Activated naive CD8-positive, alpha-beta T cell treated with anti-CD3 and anti-CD28 coated beads, Interleukin-2, amount 50 U/mL, for 24 hours (primary cell): ENCODE measurements at regions not wholly inside any gene's neighbourhood (a gene's known extent, or its start where the extent isn't known, plus 50 kb on each side); places are given as distances from the start of the nearest gene placed in this dataset.

Experiments
- ATAC-seq: fragments of 150-1000 bp; cut with Tn5 transposase; one replicate; pipeline ENCODE4 v1.10.0; 2021
- DNase-seq: peaks from one replicate; pipeline ENCODE4 v3.0.0; 2021
- H3K27ac Mint-ChIP-seq: one replicate; pipeline ENCODE4 v1.8.0; 2021; ENCODE audit warnings: mild to moderate bottlenecking, mixed read lengths
- H3K27me3 Mint-ChIP-seq: one replicate; pipeline ENCODE4 v1.8.0; 2021; ENCODE audit warnings: mixed read lengths
- H3K36me3 Mint-ChIP-seq: one replicate; pipeline ENCODE4 v1.8.0; 2021; ENCODE audit warnings: low read depth, mixed read lengths
- H3K4me1 Mint-ChIP-seq: one replicate; pipeline ENCODE4 v1.8.0; 2021; ENCODE audit warnings: mixed read lengths
- H3K4me3 Mint-ChIP-seq: one replicate; pipeline ENCODE4 v1.8.0; 2021; ENCODE audit warnings: mild to moderate bottlenecking, moderate library complexity, mixed read lengths
- H3K9me3 Mint-ChIP-seq: one replicate; pipeline ENCODE4 v1.8.0; 2021; ENCODE audit warnings: mixed read lengths

DNA sequence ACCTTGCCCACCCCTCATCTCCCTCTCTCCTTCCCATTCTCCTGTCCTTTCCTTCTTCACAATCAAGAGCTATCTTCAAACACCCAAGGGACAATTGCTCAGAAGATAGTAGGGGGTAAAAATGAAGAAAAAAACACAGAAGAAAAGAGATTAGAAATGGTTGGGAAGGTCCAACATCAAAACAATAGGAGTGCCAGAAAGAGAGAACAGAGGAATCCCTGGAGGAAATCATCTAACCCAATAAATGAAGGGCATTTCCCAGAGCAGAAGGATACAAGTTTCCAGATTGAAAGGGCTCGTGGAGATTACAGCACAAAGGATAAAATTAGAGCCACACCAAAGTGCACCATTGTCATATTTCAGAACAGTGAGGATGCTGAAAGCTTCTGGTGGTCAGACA lies 145.6 kb downstream of the OAT start:
- no peak overlapping the region for H3K4me3 Mint-ChIP-seq
- DNase-seq (no peak), ATAC-seq (no peak)
- no peak overlapping the region for H3K27ac Mint-ChIP-seq
- peaks cover 17% of the 10 kb centered on the region for H3K9me3 Mint-ChIP-seq
- H3K27me3 Mint-ChIP-seq: no peaks in the 10 kb centered on the region
- H3K4me1 Mint-ChIP-seq: no peaks in the 10 kb centered on the region
- peaks cover 3% of the 10 kb centered on the region for H3K36me3 Mint-ChIP-seq

DNA sequence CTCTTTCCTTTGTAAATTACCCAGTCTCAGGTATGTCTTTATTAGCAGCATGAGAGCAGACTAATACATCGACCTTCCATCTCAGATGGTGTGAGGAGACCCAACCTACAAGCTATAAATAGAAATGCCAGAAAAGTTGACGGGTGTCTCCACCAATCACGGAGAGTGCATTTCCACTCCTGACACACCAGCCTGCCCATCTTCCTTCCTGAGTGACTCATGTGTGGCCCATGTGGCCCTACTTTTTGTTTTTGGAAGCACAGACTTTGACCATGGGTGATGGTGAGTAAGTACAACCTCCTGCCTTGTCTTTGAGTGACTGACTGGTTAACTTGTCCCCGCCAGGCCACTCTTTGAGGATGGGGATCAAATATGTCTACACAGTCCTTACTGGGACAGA lies 147.0 kb downstream of the OAT start:
- DNase-seq (no peak), ATAC-seq (no peak)
- Mint-ChIP-seq H3K9me3 (peaks cover 17% of the 10 kb centered on the region), H3K4me3 (no peak overlapping the region), H3K36me3 (peaks cover 3% of the 10 kb centered on the region), H3K27ac (no peak overlapping the region), H3K27me3 (no peaks in the 10 kb centered on the region), H3K4me1 (no peaks in the 10 kb centered on the region)

DNA sequence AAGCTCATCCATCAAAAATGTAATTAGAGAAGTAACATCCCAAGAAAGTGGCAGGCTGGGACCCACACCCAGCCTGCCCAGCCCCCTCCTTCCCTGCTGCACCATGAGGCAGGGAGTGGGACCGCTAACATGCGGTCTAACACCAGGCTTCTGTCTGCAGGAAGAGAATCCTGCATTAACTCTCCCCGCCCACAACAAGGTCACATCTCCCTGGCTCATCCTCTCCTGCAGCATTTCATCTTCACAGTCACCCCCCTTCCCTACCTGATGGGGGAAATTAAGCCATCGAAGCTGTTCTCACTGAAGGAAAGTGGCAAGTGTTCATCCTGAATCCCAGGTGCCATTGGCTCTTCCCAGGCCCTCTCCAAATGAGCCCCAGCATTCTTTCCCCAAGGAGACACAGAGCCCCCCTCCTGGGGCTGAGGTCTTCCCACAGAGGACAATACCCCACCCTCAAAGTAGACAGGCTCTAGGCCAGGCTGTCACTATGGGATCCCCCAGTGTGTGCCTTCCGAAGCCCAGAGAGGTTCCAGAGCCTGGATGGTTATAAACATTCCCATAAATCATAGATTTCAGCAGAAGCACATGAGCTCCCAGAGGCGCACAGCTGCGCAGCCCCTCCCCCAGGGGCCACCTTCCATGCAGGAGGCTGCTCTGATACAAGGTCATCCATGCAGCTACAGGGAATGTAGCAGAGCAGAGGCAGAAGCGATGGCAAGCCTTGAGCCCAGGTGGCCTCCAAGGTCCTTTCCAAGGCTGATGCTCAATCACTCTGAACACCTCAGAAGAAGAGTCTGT lies 148.0 kb downstream of the OAT start:
- no peak for DNase-seq
- no peaks in the 10 kb centered on the region for H3K27me3 Mint-ChIP-seq
- H3K36me3 Mint-ChIP-seq: peaks cover 3% of the 10 kb centered on the region
- H3K4me3 Mint-ChIP-seq: no peak overlapping the region
- H3K9me3 Mint-ChIP-seq: peaks cover 17% of the 10 kb centered on the region
- no peaks in the 10 kb centered on the region for H3K4me1 Mint-ChIP-seq
- no peak overlapping the region for H3K27ac Mint-ChIP-seq
- ATAC-seq: no peak

DNA sequence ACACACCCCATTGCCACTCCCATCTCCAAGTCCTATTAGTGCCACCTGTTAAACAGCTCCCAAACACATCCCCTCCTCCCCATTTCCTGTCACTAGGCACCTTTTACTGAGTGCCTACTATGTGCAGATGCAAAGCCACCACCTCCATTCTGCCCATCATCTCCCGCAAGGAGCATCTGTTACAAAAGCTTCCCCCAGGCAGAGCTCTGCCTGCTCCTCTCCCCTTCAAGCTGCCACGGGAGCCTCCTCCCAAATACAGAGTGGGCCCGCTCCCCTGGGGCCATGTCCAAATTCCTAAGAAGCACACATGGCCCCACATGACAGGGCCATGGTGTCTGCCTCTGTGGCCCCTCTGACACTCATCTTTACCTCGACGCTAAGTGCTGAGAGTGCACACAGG lies 149.7 kb downstream of the OAT start:
- no peaks in the 10 kb centered on the region for H3K27me3 Mint-ChIP-seq
- peaks cover 3% of the 10 kb centered on the region for H3K36me3 Mint-ChIP-seq
- no peak overlapping the region for H3K4me3 Mint-ChIP-seq
- DNase-seq (no peak), ATAC-seq (no peak)
- peaks cover 14% of the 10 kb centered on the region for H3K9me3 Mint-ChIP-seq
- H3K27ac Mint-ChIP-seq: no peak overlapping the region
- H3K4me1 Mint-ChIP-seq: no peaks in the 10 kb centered on the region

DNA sequence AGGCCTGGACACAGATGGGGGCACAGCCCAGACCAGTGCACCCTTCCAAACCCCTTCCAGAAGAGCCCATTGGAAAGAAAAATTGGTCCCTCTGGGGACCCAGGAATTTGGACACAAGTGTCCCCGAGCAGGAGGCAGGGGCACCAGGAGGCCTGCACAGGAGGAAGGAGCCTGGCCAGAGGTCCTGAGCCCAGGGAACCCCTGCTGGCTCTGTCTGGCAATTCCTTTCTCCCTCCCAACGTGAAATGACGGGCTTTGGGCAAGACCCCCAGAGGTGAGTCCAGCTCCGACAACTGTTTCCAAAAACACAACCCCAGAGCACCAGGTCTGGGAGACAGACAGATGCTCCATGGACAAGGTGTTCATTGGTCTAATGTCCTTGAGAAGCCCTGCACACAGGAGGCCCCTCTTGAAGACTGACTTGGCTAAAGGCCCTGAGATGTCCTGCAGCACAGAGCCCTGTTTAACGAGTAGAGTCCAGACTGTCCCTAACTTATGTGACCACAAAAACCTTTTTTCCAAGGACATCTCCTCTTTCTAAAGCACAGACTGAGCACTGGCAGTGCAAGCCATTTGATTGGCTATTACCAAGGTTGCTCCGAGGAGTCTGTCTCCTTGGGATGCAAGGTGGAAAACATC lies 150.7 kb downstream of the OAT start:
- Mint-ChIP-seq H3K4me1 (no peaks in the 10 kb centered on the region), H3K27ac (no peak overlapping the region), H3K9me3 (peaks cover 9% of the 10 kb centered on the region), H3K4me3 (no peak overlapping the region), H3K27me3 (no peaks in the 10 kb centered on the region), H3K36me3 (peaks cover 2% of the 10 kb centered on the region)
- ATAC-seq: no peak
- no peak for DNase-seq

DNA sequence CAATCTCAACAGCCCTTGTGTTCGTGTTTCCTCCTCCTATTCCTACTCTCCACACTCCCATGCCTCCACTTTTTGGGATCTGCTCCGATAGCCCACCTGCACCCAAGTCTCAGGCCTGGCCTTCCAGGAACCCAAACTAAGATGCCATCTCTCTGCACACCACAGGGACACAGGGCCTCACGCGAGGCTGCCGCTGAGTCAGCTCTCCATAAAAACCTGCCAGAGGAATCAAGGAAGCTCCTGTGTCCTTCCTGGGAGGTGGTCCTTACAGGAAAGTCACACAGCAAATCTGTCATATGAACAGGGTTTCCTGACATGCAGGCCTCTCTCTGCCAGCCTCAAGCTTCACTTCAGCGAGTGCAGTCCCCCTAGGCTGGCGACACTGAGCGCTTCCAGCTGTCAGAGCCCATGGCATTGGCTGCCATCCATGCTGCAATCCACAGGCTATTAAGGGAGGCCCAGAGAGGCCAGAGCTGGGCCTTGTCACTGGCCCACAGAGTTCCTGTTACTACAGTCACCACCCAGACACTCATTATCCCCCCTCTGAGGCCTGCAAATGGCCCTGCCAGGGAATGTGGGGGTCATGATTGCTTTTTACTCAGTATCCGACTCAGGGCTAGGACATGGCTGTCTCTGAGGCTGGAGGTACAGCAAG lies 151.4 kb downstream of the OAT start:
- Mint-ChIP-seq H3K27me3 (no peaks in the 10 kb centered on the region), H3K27ac (no peak overlapping the region)
- no peak for DNase-seq

DNA sequence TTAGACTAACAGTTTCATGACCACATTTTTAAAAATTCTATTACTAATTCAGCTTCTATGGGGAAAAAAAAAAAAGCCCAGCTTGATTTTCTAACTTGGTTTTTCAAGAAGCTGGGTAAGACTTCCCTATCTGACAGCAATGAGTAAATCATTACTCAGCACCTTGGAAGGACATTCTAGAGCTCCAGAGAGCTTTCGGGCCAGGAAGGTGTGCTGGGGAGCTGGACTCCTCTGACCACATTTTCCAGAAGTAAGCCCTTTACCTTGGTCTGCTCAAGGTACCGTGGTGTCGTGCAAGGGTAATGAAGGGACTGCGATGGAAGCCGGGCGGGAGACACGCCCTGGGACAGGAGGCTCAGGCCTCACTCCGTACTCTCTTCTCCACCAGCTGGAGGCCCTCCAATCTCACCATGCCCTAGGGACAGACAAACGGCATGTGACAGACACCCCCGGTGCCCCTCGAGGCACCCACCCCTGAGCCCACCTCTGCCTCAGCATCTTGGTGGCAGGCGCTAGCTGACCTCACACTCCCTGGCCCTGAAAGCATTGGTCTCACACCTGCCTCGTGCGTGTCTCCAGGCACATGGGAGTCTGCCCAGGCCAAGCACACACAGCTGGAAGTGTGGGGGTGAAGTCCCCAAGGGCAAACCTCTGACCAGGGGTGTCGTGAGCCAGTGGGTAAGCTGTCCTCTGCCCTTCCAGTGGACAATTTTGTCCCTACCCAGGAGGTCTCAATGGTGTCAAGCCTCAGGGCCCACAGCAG lies 152.1 kb downstream of the OAT start:
- Mint-ChIP-seq H3K36me3 (no peaks in the 10 kb centered on the region), H3K4me3 (no peak overlapping the region), H3K27me3 (no peaks in the 10 kb centered on the region), H3K4me1 (no peaks in the 10 kb centered on the region), H3K9me3 (no peaks in the 10 kb centered on the region), H3K27ac (no peak overlapping the region)
- ATAC-seq (no peak), DNase-seq (no peak)

More for the DNA sequence above, 151.4 kb downstream of the OAT start:
- Mint-ChIP-seq H3K4me1 (no peaks in the 10 kb centered on the region), H3K9me3 (peaks cover 4% of the 10 kb centered on the region), H3K4me3 (no peak overlapping the region), H3K36me3 (peaks cover 2% of the 10 kb centered on the region)
- no peak for ATAC-seq

DNA sequence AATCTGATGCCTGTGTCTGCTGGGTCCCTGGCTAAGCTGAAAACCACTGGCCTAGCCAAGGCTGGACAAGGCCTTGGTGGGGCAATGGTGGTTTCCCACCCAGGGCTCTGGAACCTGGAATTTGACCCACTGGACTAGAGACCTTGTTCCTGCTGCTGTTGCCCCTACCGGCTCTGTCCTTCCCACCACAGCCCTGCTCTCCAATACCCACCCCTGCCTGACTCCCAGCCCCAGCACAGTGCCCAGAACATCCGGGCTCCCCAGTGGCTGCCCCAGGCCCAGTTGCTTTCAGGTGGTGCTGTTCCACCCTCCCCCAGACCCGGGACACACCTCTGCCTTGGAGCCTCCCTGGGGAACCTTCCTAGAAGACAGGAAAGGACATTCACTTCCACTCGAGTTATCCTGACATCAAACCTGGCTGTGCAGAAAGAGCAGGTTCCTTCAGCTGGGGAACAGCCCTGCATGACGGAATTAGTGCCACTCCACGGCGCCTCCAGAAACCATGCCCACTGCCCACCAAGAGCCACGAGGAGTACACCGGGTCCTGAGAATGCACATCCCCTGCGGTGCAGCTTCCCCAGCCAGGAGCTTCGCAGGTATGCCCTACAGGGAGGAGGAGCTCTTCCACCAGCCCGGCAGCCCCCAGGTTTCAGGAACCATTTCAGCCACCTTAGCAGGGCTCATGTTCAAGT lies 152.8 kb downstream of the OAT start:
- Mint-ChIP-seq H3K4me3 (no peak overlapping the region), H3K36me3 (no peaks in the 10 kb centered on the region), H3K9me3 (no peaks in the 10 kb centered on the region), H3K27me3 (no peaks in the 10 kb centered on the region), H3K27ac (no peak overlapping the region), H3K4me1 (no peaks in the 10 kb centered on the region)
- DNase-seq (no peak), ATAC-seq (no peak)

DNA sequence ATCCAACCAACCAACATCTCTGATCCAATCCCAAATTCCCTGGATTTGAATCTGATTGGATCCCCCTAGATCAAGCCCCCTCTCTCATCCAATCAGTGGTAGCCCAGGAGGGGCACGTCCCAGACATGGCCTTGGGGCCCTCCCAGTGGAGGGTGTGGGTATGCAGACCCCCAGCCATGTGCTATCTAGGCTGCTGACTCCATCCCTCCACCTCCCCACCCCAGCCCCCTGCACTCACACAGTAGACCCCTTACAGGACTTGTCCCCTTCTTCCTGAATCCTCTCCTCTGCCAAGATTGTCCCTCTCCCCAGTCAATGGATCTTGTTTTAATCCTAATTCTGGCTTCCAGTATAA lies 153.4 kb downstream of the OAT start:
- Mint-ChIP-seq H3K4me3 (no peak overlapping the region), H3K27ac (no peak overlapping the region), H3K4me1 (no peaks in the 10 kb centered on the region), H3K36me3 (no peaks in the 10 kb centered on the region), H3K27me3 (no peaks in the 10 kb centered on the region), H3K9me3 (no peaks in the 10 kb centered on the region)
- DNase-seq (no peak), ATAC-seq (no peak)

DNA sequence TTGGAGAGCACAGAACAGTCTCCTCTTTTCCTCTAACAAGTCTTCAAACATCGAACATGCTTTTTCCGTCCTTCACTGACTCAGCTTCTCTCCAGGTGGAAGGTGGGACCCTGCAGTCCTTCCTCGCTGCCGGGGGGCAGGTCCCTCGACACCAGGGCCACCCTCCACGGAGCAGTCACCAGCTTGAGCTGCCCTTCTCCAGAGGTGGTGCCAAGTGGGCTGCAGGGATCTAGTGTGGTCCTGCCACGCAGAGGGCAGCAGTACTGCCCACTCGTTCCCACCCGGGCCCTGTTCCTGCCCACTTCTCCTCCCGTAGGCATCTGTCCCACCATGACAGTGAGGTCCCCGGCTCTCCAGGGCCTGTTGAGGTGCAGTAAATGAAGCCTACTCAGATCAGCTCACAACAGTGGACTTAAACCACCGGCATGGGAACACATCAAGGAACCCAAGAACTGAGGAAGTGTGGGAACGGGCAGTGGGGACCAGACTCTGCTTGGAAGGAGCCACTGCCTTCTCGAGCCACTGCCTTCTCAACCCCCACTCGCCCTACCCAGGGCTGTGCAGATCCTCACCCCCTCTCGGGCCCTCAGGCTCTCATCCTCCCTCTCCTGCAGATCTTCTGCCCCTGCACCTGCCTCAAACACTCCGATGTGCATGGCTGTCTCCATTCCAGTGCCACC lies 153.9 kb downstream of the OAT start:
- no peak for ATAC-seq
- Mint-ChIP-seq H3K9me3 (no peaks in the 10 kb centered on the region), H3K4me3 (no peak overlapping the region), H3K36me3 (no peaks in the 10 kb centered on the region), H3K4me1 (no peaks in the 10 kb centered on the region), H3K27me3 (no peaks in the 10 kb centered on the region), H3K27ac (no peak overlapping the region)
- no peak for DNase-seq

DNA sequence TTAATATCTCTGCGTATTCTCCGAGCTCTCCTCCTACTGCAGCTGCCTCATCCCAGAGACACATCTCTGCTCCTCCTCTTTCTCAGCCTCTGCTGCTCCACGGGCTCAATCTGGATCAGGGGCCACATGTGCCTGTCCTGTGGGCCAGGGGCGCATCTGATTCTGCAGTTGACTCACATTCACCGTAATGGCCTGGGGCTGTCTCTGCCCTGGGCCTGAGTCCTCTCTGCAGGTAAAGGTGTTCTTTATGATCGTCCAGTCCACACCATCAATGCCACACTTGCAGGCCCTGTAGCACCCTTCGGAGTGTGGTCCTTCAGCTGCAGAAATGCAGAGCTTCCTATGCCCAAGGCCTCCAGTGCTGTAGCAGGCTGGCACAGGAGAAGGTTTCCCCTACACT lies 154.5 kb downstream of the OAT start:
- no peak for ATAC-seq
- H3K4me3 Mint-ChIP-seq: no peak overlapping the region

DNA sequence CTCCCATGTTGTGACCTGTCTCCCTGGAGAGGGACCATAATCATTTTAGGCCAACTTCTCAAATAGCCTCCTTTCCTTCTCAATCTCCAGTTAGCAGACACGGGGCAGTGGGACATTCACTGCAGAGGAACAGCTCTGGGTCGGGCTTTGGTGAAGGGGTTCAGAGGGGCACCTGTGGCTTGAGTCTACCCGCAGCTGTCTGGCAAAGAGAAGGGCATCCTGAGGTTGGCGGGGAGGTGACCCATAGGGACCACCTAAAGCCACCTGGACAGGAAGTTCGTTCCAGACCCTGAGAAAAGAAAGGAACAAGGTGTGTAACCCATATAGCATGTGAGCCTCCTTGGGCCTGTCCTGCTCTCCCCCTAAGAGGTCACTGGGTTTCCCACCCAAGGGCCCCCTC lies 155.0 kb downstream of the OAT start:
- ATAC-seq (no peak), DNase-seq (no peak)
- Mint-ChIP-seq H3K36me3 (no peaks in the 10 kb centered on the region), H3K4me1 (no peaks in the 10 kb centered on the region), H3K9me3 (no peaks in the 10 kb centered on the region), H3K27me3 (no peaks in the 10 kb centered on the region), H3K27ac (no peak overlapping the region), H3K4me3 (no peak overlapping the region)

More for the DNA sequence above, 154.5 kb downstream of the OAT start:
- no peaks in the 10 kb centered on the region for H3K4me1 Mint-ChIP-seq
- no peaks in the 10 kb centered on the region for H3K27me3 Mint-ChIP-seq
- H3K9me3 Mint-ChIP-seq: no peaks in the 10 kb centered on the region
- no peak overlapping the region for H3K27ac Mint-ChIP-seq
- no peaks in the 10 kb centered on the region for H3K36me3 Mint-ChIP-seq
- DNase-seq: no peak

DNA sequence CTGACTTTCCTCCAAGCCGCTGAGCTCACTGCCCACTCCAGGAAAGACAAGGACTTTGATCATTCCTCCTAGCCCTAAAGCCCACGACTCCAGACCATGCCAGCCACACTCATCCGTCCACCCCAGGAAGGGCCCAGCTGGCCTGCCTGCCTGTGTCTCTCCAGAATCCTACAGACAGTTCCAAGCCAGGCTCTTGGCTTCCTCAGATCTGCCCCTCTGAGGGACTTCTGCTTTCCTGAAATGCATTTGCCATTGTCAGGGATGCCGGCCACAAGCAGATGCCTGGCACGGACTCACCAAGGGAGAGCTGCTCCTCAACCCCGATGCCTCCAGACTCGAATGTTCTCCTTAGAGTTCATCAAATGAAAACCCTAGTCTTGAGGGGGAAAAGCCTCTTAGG lies 155.8 kb downstream of the OAT start:
- Mint-ChIP-seq H3K27me3 (no peaks in the 10 kb centered on the region), H3K27ac (no peak overlapping the region), H3K36me3 (no peaks in the 10 kb centered on the region), H3K4me3 (no peak overlapping the region), H3K9me3 (no peaks in the 10 kb centered on the region), H3K4me1 (no peaks in the 10 kb centered on the region)
- ATAC-seq (no peak), DNase-seq (no peak)
